ENCODE measurements at regions not wholly inside any gene's neighbourhood (a gene's known extent, or its start where the extent isn't known, plus 50 kb on each side); places are given as distances from the start of the nearest gene placed in this dataset.

DNA sequence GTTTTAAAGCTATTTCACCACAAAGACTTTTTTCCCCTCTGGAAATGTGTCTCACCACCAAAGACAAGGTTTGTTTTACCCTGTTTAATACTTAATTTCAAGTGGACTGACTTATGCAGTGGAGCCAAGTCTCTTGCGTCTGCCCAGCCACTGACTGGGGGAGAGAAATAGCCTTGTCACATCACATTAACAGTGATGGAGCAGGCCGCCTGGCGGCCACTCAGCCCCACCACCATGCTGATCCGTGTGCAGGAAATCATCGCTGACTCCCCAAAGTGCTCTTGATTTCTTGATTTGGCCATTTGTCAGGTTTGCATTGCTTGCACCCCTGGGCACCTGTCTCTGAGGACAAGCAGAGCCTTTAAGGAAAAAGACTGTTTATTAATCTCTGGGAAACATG is 334.1 kb downstream of the GLRX3 start:
- no peak for DNase-seq

- DNase-seq, result no peak
Measured at GRCh38 chr10:130470973-130471372, 334.8 kb downstream of the GLRX3 start.

DNA sequence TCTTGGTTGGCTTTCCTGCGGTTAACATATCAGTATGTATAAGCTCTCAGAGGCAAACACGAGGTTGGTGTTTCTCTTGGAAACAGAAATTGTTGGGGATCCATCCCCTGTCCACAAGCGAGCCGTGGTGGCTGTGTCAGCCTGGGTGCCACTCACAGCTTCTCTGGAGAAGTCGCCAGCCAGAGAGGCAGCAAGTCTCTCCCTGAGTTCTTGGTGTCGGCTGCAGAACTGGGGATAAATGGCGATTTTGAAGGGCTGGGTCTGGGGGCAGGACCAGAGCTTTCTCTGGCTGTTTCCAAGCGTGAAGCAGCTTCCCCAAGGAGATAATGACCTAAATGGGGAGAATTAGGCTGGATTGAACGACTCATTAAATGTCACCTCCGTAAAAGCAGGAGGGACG is 335.3 kb downstream of the GLRX3 start:
- no peak for DNase-seq

DNA sequence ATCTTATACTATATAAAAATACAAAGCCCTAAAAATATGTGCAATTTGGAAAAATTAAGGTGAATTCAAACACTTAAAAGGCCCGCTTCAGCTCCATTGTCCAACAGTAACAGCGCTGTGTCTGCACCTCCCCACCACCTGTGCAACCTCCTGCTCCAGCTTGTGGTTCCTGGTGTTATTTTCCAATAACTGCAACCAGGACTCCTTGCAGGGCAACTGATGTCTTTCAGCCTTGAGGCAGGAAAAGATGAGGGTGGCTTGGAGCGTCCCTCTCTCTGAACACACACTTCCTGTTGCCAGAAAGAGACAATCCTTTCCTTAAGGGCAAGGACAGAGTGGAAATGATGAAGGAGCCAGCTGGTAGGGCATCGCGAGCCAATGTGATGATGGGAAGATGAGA is 336.0 kb downstream of the GLRX3 start:
- no peak for DNase-seq

- DNase-seq, result no peak
Measured at GRCh38 chr10:130474591-130474990, 338.4 kb downstream of the GLRX3 start.

DNA sequence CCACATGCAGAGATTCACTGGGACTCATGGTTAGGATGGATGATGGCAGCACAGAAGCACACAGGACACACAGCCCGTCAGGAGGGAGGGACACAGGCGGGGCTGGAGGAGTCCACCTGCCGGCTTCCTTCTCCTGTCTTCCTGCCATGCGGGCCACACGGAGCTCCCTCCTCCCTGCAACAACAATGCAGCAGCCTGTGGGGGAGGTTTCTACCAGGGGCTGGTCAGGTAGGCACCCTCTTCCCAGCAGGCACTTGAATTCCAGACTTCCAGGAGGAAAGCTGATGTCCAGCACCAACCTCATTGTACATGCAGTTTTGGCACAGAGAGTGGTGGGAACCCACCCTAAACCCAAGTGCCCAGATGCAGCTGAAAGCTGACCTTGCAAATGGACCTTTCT is 341.2 kb downstream of the GLRX3 start:
- DNase-seq, result no peak

DNA sequence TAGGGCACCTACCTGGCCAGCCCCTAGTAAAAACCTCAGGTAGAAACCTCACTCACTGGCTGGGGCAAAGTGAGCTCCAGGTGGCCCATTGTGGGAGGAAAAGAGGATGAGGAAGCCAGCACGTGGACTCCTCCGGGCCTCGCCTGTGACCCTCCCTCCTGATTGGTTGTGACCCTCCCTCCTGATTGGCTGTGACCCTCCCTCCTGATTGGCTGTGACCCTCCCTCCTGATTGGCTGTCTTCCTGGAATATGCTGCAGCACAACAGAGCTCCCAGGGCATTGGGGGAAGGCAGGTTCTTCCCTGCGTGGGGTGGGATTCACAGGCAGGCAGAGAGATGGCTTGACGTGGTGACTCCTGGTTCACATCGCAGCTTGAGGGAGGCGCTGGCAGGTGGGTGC is 343.0 kb downstream of the GLRX3 start:
- DNase-seq, result no peak

DNA sequence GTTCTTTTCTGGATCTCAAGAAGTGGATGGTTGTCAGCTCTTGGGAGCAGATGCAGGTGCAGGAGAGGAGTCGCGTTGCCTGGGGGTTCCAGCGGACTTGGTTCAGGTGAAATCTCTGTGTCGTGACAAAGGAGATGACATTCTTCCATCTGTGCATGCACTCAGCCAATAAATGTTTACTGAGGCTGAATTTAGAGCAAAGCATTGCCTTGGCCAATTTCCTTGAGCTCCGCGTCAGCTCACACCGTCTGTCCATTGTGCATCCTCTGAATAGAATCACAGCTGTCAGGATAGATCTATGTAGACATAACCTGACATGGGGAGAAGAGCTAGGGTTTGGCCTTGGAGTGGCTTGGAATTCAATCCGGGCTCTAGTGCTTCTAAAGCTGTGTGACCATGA is 343.7 kb downstream of the GLRX3 start:
- no peak for DNase-seq

GRCh38 chr10:130480491-130480890 is 344.3 kb downstream of the GLRX3 start:
- no peak for DNase-seq

- DNase-seq, result no peak
Measured at GRCh38 chr10:130481076-130481930, 345.1 kb downstream of the GLRX3 start.

DNA sequence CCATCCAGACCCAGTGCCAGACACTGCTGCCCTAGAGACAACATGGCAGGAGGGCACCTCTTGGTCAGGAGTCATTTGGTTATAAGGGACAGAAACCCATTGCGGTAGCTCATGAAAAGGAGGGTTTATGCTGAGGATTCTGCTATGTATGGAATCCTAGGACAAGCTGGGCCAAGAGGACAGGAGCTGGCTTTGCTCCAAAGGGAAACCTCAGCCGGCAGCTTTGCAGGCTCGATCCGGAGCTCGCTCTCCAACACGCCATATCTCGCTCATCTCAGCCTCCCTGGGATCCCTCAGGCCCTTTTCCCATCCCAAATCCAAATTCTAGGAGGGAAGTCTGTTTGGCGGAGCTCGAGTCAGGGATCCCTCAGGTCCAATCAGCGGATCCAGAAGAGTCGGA is 345.7 kb downstream of the GLRX3 start:
- no peak for DNase-seq

- no peak for DNase-seq
Measured at GRCh38 chr10:130483691-130484467, 347.7 kb downstream of the GLRX3 start.

GRCh38 chr10:130484468-130485180 is 348.4 kb downstream of the GLRX3 start:
- no peak for DNase-seq

DNA sequence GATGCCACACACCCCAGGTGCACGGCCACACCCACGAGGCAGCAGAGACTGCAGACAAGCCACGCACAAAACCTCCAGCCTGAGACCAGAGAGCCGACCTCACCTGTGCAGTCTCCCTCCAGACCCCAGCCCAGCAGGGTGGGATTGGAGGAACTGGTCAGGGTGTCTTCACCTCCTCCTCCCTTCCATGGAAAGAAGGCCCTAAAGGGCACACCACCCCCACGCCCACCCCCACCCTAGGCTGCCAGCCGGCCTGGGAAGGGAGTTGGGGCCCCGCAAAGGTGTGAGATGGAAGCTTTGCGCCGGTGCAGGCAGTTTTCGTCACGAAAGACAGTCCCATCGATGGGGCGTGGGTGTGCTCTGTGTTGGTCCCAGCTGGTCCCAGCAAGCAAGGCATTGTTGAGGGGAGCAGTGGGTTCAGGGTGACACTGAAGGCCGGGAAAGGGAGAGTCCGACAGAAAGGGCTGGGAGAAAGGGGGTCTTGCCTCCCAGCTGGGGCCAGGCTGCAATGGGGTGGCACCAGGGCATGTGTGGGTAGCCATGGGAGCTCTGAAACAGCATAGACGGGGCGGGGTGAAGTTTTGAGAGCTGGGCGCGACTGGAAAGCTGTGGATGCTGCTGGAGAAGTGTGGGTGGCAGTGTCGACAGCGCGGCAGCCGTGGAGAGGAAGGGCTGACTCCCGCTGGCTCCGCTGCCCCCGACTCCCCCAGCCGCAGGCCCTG is 349.2 kb downstream of the GLRX3 start:
- no peak for DNase-seq

DNA sequence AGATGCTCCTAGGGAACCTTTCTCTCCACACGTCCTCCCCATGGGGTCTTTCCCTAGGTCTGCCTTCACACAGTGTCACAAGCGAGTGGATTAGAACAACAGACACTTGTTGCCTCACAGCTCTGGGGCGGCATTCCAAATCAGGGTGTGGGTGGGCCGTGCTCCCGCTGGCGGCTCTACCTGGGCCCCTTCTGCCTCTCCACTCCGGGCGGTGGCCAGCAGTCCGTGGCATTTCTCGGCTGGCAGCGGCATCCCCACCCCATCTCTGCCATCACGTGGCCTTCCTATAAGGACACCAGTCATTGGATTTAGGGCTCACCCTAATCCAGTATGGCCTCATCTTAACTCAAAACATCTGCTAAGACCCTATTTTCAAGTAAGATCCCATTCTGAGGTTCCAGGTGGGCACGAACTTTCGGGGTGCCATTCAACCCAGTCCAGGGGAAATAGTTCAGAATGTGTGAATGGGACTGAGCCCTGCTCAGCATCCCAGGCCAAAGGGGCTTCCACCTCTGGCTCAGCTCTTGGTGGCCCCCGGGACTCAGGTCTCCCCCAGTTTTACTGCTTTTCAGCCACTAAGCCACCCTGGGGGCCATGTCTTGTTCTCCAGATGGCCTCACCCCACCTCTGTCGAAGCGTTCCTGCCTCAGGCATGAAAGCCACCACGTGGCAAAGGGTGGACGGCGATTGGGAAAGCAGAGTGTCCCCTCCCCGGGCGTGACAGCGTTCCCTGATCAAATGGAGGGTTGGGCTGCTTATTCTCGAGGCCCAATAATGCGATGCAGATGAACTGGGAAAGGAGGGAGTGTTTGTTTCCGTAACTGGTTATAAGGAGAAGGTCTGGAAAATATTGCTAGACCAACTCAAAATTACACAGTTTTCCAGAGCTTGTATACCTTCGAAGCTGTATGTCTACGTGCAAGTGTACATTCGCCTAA is 350.0 kb downstream of the GLRX3 start:
- DNase-seq, result no peak

DNA sequence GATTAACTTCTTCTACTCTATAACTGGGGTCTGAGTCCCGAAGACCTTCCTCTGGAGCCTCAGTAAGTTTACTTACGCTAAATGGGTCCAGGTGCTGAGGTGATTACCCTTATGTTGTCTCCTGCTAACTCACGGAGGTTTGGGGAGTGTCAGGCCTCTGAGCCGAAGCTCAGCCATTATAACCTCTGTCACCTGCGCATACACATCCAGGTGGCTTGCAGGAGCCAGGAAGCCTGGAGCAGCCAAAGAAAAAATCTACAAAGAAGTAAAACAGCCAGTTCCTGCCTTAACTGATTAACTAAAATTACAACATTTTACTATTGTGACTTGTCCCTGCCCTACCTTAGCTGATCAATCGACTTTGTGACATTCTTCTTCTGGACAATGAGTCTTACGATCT is 350.7 kb downstream of the GLRX3 start:
- no peak for DNase-seq

DNA sequence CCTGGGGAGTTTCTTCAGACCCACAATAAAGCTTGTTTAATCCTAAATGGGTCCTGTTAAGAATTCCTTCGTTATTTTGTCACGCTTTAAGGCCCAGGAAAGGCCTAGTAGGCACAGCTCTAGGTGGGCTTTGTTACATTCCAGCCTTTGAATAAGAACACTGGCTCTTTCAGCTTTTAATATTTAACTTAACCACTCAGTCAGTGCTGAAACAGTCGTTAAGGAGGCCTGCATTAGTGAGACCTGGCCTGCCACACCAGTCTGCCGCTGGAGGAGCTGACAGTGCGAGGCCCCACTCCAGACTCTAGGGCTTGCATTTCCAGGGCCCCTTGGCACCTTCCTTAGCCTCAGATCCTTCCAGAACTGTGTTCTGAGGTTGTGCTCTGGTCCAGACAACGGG is 351.4 kb downstream of the GLRX3 start:
- DNase-seq, result no peak

GRCh38 chr10:130489891-130490290 is 353.7 kb downstream of the GLRX3 start:
- no peak for DNase-seq

GRCh38 chr10:130491011-130491692 is 355.0 kb downstream of the GLRX3 start:
- DNase-seq, result no peak

DNA sequence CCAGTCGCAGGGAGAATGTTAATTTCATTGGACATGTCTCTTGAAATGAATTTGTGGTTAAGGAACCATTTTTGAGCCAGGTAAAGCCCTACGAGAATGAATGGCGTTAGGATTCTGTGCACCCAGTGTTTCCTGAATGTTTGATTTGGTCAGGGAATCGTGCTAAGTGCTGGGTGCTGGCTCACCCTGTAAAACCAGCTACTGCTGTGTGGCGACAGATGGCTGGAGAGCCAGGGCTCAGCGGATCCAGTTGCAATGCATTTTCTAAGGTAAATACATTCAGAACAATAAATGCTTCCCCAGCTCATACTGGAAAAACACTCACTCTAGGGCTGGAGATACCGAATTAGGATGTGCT is 355.5 kb downstream of the GLRX3 start:
- DNase-seq, result no peak

- no peak for DNase-seq
Measured at GRCh38 chr10:130492266-130492934, 356.2 kb downstream of the GLRX3 start.

All from CD4-positive, alpha-beta T cell treated with Interferon alpha-2 for 1 hour (primary cell).